ENCODE measurements at regions not wholly inside any gene's neighbourhood (a gene's known extent, or its start where the extent isn't known, plus 50 kb on each side); places are given as distances from the start of the nearest gene placed in this dataset.

GRCh38 chr1:99361406-99361805, 97.1 kb downstream of the PLPPR4 start:
- DNase-seq (ENCODE audit: low read depth), result no peak
- no peak overlapping the region for H3K4me3 ChIP-seq (ENCODE audit: low read depth, low read length)
- TF ChIP-seq CTCF (IDR thresholded peaks at IDR 0.05; ENCODE audit: insufficient read depth, low read length), result no peak

GRCh38 chr1:99363531-99363930, 99.2 kb downstream of the PLPPR4 start:
- no peak overlapping the region for H3K4me3 ChIP-seq (ENCODE audit: low read depth, low read length)
- TF ChIP-seq CTCF (IDR thresholded peaks at IDR 0.05; ENCODE audit: insufficient read depth, low read length), result no peak
- no peak for DNase-seq (ENCODE audit: low read depth)

- no peak for DNase-seq (ENCODE audit: low read depth)
- no peak for TF ChIP-seq CTCF (IDR thresholded peaks at IDR 0.05; ENCODE audit: insufficient read depth, low read length)
- H3K4me3 ChIP-seq (ENCODE audit: low read depth, low read length), result no peak overlapping the region
These were observed 100.8 kb downstream of the PLPPR4 start for GRCh38 chr1:99365141-99365540.

- TF ChIP-seq CTCF (IDR thresholded peaks at IDR 0.05; ENCODE audit: insufficient read depth, low read length), result no peak
- DNase-seq (ENCODE audit: low read depth), result no peak
- H3K4me3 ChIP-seq (ENCODE audit: low read depth, low read length), result no peak overlapping the region
These were observed 101.3 kb downstream of the PLPPR4 start for GRCh38 chr1:99365545-99365944.

DNA sequence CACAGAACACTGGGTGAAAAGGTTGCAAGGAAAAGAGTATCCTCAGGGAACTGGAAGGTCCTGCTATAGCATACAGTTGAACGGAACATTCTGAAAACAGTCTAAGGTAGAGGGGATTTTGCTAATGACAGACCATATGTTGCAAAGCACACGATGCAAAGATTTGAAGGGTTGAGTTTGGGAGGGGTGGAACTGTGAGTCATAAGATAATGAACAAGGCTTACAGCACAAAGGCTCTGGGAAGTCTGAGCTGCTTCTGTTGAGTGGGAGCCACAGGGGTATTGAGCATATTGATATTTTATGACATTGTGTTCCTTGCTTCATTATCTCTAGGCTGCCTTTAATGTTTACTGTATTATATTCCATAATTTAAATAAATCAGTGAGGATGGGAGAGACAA, 104.9 kb downstream of the PLPPR4 start:
- no peak for DNase-seq (ENCODE audit: low read depth)
- no peak for TF ChIP-seq CTCF (IDR thresholded peaks at IDR 0.05; ENCODE audit: insufficient read depth, low read length)
- no peak overlapping the region for H3K4me3 ChIP-seq (ENCODE audit: low read depth, low read length)

- no peak for DNase-seq (ENCODE audit: low read depth)
- H3K4me3 ChIP-seq (ENCODE audit: low read depth, low read length), result no peak overlapping the region
- no peak for TF ChIP-seq CTCF (IDR thresholded peaks at IDR 0.05; ENCODE audit: insufficient read depth, low read length)
These were observed 106.2 kb downstream of the PLPPR4 start for GRCh38 chr1:99370476-99370875.

DNA sequence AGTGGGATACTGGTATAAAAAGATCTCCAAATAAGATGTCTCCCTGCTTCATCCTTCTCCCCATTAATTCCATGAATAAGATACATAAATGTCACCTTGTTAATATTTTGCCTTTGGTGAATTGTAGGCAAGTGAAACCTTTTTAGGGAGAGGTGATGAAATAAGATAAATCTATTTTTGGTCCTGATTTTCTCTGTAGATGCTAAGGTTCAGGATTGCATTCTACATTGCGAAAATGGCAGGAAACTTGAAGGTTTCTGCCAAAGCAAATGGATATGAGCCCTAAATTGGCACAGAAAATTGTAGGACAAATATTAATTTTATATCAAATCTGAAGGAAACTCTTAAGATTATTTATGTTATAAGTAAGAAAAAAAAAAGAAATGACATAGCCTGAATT, 107.1 kb downstream of the PLPPR4 start:
- no peak for TF ChIP-seq CTCF (IDR thresholded peaks at IDR 0.05; ENCODE audit: insufficient read depth, low read length)

More for the DNA sequence above, 107.1 kb downstream of the PLPPR4 start:
- no peak overlapping the region for H3K4me3 ChIP-seq (ENCODE audit: low read depth, low read length)
- DNase-seq (ENCODE audit: low read depth), result no peak
